ENCODE measurements at regions not wholly inside any gene's neighbourhood (a gene's known extent, or its start where the extent isn't known, plus 50 kb on each side); places are given as distances from the start of the nearest gene placed in this dataset.
"Not testable (repeated sequence)": the region's sequence is repeated elsewhere in the genome, so short reads cannot be mapped to it uniquely, and the experiment has no call there.

DNA sequence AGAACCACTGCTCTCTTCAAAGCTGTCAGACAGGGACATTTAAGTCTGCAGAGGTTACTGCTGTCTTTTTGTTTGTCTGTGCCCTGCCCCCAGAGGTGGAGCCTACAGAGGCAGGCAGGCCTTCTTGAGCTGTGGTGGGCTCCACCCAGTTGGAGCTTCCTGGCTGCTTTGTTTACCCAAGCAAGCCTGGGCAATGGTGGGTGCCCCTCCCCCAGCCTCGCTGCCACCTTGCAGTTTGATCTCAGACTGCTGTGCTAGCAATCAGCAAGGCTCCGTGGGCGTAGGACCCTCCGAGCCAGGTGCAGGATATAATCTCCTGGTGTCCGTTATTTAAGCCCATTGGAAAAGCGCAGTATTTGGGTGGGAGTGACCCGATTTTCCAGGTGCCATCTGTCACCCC lies 179.5 kb upstream of the PROX1 start:
- TF ChIP-seq, protein P1, sequence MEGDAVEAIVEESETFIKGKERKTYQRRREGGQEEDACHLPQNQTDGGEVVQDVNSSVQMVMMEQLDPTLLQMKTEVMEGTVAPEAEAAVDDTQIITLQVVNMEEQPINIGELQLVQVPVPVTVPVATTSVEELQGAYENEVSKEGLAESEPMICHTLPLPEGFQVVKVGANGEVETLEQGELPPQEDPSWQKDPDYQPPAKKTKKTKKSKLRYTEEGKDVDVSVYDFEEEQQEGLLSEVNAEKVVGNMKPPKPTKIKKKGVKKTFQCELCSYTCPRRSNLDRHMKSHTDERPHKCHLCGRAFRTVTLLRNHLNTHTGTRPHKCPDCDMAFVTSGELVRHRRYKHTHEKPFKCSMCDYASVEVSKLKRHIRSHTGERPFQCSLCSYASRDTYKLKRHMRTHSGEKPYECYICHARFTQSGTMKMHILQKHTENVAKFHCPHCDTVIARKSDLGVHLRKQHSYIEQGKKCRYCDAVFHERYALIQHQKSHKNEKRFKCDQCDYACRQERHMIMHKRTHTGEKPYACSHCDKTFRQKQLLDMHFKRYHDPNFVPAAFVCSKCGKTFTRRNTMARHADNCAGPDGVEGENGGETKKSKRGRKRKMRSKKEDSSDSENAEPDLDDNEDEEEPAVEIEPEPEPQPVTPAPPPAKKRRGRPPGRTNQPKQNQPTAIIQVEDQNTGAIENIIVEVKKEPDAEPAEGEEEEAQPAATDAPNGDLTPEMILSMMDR (IDR thresholded peaks at IDR 0.05), result not testable (repeated sequence)
- TF ChIP-seq POLR2A (IDR thresholded peaks at IDR 0.05); POLR2AphosphoS5 (IDR thresholded peaks at IDR 0.05); EP300 (IDR thresholded peaks at IDR 0.05; ENCODE audit: low read depth): not testable (repeated sequence)
